ENCODE measurements at regions not wholly inside any gene's neighbourhood (a gene's known extent, or its start where the extent isn't known, plus 50 kb on each side); places are given as distances from the start of the nearest gene placed in this dataset.
"Not testable (repeated sequence)": the region's sequence is repeated elsewhere in the genome, so short reads cannot be mapped to it uniquely, and the experiment has no call there.

DNA sequence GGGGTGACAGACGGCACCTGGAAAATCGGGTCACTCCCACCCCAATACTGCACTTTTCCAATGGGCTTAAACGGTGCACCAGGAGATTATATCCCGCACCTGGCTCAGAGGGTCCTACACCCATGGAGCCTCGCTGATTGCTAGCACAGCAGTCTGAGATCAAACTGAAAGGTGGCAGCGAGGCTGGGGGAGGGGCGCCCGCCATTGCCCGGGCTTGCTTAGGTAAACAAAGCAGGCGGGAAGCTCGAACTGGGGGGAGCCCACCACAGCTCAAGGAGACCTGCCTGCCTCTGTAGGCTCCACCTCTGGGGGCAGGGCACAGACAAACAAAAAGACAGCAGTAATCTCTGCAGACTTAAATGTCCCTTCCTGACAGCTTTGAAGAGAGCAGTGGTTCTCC is 208.1 kb downstream of the SLC38A4 start:
- not testable (repeated sequence) for DNase-seq

DNA sequence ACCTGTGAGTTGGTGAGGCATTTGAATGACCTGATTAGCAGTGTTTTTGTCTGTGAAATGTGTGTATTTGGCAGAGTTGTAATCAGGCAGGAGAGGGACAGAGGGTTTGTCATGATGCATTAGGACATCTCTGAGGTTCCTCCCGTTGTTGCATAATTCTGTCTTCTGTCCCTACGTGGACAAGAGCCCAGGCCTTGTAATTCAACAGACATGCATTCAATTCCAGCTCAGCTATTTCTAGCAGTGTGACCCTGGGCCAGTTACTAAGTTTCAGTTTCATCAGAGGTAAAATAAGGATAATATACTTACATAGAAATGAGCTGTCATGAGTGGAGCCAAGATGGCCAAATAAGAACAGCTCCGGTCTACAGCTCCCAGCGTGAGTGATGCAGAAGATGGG is 208.6 kb downstream of the SLC38A4 start:
- no peak for DNase-seq

DNA sequence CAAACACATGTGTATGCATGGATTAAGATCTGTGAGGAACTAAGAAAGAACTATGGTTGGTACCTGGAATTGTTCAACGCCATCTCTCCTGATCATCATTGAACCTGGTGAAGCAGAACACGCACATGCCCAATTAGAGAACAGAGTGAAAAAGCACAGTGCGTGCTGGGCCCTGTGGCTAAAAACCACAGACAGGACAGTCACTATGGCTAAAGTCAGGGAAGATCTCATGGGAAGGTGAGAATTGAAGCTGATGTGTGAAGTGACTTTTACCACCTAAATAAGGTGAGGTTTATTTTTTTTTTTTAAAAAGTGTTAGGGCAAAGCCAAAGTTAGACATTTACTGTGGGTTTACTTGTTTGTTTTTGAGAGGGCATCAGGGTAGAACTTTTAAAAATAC is 215.0 kb downstream of the SLC38A4 start:
- DNase-seq = no peak

DNA sequence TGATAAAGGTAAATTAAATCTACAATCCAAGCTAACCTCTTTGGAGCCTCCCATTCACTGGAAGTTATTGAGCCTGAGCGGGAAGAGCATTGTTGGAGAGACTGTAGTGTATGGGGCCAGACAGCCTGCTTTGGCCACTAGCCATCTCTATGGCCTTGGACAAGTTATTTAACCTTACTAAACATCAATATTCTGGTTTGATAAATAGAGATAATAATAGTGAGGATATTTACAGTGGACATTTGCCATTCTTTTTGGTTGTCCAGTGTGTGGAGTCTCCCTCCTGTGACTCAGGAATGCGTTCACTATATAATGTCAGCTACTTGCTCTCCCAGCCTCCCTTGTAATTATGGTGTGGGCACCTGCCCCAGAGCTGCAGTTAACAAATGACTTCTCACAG is 216.1 kb downstream of the SLC38A4 start:
- DNase-seq = no peak

DNA sequence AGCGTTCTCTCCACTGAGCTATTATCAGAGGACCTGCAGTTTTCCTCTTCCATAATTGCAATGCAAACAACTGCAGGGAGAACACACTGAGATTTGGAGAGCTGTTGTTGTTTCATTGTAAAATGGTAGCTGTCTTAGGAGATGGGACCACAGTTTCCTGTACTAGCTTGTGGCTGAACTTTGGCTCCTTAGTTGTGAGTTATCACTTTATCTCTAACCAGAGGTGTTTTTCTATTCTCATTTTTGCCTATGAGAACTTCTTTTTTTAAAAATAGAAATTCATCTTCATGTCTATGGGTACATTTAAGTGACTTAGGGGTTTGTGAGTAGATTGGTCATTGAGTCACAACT is 216.5 kb downstream of the SLC38A4 start:
- DNase-seq = peak; percentile 10

DNA sequence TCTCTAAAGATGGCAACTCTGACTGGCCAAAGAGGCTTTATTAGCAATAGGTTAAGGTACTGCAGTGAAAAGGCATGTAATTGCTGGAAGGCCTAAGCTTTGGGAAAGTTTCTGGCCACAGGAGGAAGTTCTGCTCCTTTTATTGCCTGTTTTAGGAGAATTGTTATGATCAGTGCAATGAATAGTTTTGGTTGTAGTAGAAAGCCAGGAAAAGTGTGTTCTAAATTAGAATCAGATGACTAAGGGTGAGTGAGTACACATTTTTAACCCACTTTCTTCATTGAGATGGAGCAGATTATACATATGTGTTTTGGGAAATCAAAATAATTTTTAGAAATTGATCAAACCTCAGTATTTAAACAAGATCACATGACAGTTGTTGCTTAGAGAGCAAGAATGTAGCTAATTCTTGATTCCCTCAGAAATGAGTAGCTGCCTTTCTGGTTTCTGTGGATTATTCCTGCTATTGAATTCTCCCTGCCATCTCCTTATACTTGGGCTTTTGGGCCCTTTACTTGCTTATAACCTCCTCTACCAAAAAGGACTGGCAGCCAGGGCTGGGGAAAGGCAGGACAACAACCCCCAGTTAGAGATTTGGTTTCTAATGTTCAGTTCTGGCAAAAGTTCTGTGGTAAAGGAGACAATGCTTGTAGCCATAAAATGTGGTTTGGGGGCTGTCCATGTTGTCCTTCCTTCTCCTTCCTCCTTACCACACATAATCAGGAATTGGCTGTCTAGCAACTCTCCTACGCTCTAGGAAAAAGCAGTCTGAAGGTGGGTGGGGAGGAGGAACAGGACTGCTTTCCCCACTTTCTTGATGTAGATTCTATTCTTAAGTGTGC is 217.1 kb downstream of the SLC38A4 start:
- DNase-seq = no peak

DNA sequence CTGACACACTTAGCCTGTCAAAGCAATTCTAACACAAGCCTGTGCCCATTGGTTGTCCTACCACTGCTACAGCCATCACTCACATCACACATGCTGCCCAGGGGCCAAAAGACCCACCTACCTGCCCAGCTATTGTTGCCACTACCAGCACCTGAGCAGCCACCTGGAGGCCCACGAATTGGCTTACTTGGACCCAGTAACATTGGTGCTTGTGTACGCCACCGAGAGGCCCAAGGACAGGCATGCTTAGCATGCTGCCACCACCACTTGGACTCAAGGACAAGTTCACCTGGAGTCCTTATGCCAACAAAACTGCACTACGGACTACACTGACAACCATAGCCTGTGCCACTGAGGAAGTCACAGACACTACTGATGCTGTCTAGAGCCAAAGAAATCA is 221.1 kb downstream of the SLC38A4 start:
- DNase-seq = no peak

DNA sequence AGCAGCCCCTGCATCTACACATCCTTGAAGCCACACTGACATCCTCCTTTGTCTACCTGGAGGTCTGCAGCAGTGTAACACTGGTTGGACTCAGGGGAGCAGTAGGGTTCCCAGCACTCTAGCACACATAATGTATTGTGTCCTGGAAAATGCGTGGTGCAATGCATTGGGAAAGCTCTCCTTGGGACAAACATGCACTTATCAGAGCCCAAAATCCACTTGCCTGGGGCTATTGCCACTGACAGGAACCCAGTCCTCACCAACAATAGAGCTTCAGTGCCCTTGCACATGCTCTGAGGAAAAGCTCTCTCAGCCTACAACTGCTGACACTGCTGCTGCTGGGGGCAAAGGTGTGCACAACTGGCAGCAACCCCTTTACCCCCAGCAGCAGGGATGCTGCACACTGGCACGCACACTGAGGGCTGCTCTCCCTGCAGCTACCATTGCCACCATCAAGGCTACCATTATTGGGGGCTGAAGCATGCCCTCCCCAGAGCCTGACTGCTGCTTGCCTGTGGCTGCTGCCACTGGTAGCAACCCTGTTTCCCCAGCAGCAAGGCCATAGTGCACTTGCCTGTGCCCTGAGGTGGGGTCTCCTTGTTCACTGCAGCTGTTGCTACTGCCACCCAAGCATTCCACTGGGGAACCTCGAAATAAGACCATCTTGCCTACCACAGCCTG is 221.9 kb downstream of the SLC38A4 start:
- DNase-seq = no peak

DNA sequence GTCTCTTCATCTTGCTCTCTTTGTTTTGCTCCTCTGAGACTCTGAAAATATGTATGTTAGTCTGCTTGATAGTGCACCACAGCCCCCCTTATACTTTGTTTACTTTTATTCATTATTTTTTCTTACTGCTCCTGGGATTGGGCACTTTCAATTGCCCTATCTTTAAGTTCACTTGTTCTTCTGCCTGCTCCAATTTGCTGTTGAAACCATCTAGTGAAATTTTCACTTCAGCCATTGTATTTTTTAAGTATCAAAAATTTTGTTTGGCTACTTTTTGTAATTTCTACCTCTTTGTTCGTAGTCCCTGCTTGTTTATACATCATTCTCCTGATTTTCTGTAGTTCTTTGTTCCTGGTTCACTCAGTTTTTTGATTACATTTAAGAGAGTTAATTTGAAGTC is 223.3 kb downstream of the SLC38A4 start:
- no peak for DNase-seq

DNA sequence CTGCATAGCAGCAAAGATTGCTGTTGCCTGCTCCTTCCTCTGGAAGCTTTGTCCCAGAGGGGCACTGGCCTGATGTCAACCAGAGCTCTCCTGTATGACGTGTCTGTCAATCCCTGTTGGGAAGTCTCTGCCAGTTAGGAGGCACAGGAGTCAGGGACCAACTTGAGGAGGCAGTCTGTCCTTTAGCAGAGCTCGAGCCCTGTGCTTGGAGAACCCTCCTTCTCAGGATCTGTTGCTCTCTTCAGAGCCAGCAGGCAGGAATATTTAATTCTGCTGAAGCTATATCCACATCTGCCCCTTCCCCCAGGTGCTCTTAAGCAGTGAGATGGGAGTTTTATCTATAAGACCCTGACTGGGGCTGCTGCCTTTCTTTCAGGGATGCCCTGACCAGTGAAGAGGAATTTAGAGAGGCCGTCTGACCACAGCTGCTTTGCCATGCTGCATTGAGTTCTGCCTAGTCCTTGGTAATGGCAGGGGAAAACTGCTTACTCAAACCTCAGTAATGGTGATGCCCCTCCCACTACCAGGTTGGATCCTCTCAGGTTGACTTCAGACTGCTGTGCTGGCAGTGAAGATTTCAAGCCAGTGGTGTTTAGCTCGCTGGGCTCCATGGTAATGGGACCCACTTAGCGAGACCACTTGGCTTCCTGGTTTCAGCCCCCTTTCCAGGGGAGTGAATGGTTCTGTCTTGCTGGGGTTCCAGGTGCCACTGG is 218.6 kb upstream of the SLC38A2 start:
- DNase-seq = no peak

DNA sequence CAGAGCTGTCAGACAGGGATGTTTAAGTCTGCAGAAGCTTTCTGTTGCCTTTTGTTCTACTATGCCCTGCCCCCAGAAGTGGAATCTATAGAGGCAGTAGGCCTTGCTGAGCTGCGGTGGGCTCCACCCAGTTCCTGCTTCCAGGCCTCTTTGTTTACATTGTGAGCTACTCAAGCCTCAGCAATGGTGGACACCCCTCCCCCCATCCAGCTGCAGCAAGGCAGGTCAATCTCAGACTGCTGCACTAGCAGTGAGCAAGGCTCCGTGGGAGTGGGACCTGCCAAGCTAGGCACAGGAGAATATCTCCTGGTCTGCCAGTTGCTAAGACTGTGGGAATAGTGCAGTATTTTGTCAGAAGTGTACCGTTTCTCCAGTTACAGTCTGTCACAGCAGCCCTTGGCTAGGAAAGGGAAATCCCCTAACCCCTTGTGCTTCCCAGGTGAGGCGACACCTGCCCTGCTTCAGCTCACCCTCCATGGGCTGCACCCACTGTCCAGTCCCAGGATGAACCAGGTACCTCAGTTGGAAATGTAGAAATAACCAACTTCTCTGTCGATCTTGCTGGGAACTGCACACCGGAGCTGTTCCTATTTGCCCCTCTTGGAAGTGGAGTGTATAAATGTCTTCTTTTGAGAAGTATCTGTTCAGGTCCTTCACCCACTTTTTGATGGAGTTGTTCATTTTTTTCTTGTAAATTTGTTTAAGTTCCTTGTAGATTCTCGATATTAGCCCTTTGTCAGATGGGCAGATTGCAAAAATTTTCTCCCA is 213.5 kb upstream of the SLC38A2 start:
- no peak for DNase-seq

DNA sequence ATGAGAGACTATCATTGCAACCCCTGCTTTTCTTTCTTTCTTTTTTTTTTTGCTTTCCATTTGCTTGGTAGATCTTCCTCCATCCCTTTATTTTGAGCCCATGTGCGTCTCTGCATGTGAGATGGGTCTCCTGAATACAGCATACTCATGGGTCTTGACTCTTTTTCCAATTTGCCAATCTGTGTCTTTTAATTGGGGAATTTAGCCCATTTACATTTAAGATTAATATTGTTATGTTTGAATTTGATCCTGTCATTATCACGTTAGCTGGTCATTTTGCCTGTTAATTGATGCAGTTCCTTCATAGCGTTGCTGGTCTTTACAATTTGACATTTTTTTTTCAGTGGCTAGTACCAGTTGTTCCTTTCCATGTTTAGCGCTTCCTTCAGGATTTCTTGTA is 211.5 kb upstream of the SLC38A2 start:
- DNase-seq = not testable (repeated sequence)

DNA sequence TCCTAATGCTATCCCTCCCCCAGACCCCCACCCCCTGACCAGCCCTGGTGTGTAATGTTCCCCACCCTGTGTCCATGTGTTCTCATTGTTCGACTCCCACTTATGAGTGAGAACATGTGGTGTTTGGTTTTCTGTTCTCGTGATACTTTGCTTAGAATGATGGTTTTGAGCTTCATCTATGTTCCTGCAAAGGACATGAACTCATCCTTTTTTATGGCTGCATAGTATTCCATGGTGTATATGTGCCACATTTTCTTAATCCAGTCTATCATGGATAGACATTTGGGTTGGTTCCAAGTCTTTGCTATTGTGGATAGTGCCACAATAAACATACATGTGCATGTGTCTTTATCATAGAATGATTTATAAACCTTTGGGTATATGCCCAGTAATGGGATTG is 209.4 kb upstream of the SLC38A2 start:
- not testable (repeated sequence) for DNase-seq

DNA sequence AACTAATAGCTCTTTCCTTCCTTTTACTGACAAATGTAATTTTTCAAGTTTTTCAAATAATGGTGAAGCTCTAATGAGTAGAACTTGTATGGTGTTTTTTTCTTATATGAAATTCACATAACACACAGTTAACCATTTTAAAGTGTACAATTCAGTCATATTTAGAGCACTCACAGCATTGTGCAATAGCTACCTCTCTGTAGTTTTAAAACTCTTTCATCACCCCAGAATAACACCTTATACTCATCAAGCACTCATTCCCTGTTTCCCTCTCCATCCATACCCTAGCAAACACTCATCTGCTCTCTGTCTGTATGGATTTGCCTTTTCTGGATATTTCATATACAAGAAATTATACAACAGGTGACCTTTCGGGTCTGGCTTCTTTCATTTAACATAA is 207.9 kb upstream of the SLC38A2 start:
- no peak for DNase-seq

DNA sequence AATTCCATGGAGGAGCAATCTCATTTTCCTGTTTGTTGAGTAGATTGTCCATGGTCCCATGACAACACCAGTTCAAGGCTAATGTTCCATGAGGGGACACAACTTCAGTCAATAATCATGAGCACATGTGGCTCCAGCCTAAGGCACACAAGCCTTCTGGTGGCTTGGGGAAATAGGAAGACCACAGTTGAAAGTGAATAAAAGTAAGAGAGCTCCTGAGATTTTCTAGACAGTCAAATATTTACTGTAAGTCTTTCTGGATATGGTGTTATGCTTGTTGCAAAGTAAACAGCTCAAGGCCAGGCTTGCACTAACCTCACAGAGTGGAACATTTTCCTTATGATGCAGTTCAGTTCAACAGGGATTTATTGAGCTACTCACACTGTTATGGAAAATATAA is 206.9 kb upstream of the SLC38A2 start:
- DNase-seq = no peak

DNA sequence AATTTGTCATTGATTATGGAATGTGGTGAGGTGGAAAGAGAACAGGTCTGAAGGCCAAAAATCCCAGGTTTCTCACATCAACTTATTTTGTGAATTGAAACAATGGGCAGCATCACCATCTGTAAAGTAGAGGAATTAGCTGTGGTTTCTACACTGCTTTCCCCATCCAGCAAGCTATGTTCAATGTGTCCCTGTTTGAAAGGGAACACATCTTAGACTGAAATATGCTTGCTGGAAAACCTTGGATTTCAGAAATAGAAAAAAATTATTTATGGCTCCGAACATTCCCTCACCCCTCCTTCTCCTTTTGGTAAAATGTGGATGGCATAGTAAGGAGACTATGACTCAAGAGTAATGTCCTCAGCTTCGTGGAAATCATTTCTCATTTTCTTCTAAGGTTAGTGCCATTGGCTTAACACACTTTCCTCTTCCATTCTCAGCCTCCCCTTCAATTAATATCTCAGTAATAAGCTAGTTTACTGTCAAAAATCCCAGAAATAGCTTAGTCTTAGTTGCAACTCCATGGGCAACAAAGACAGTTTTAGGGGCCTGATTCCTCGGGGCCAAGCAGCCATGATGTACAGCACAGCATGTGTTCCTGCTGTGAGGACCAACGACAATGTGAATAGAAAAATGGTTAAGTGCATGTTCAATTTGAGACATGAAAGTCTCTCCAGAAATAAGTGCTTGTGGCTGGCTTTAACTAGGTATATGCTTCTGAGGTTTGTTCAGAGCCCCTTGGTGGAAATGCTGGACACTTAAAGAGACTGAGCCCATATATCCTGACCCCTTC is 205.8 kb upstream of the SLC38A2 start:
- DNase-seq = no peak

DNA sequence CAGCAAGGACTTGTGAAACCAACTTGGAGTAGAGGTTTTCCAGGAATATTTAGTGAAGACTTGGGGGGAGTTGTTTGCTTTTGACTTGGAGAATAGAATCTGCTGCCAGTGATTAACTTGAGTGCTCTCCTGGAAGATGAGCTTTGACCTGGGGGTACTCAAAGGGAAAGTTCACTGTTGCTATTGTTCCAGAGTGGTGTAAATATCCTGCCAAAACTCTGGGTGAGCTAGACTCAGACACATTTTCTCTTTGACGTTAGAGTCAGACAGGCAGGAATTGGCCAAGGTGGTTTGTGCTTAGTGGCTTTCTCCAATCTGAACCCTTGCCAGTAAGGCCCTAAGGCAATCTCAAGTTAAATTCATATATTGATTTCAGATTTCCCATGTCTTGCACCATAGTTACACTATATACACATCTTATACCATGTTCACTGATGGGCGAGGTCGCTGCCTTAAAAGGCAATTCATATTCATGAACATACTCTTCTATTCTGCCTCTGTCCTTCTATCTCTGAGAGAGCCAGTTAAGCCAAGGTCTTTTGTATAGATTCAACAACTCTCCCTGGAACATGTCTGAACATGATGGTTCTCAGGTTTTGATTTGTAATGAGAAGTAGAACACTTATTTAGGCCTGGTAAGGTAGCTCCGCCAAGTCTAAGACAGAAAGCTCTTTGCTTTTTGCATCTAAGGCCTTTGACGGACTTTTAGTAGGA is 204.6 kb upstream of the SLC38A2 start:
- DNase-seq = no peak

DNA sequence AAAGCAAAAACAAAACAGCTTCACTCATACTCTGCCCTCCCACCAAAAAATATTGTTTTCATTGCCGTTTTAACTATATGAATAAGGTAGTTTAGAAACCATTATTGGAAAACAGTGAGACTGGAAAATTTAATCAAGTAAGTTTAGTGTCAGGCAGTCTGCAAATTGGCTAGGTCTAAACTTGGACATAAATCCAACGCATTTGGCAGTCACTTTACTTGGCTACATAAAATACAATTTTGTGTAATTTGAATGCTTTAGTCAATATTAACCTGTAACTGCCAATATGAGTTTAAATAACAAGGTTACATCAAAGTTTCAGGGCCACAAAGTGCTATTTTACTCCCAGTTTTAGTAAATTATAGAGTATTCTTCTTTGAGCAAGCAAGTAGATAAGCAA is 202.3 kb upstream of the SLC38A2 start:
- DNase-seq = no peak

DNA sequence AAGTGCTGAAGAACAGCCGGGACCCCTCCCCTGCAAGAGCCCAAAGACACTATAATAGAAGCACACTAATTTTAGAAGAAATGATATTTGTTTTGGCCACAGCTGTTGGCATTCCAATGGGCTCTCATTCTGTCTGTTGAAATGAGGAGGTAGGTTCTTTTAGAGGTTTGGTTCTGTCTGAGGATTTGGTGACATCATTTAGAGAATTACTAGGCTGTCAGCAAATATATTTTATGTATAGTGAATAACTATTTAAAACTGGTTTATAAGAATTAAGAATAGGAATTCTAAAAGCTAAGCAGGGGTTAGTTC is 200.7 kb upstream of the SLC38A2 start:
- no peak for DNase-seq

DNA sequence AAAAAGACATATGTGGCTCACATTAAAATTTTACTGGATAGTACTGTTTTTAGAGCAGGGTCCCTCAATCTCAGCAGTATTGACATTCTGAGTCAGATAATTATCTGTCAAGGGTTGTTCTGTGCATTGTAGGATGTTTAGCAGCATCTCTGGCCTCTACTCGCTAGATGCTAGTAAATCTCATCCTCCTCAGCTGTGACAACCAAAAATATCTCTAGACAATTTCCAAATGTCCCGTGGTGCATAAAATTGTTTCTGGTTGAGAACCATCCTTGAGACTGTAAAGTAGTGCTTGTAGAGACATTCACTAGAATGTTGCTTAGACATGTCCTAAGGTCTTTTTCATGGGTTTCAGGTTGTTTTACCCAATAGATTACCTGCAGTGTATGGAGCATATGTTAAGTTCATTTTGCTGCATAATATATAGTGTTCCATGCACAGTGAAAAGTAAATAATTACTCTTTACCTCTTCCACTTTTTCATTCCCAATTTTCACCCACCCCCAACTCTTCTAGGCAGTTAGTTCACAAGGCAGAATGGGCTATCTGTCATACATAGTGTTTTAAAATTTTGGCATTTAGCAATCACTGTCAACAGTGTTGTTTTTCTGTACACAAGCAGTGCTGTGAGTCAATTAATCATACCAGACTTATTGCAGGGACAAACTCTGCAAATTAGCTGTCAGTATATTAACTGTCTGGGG is 200.2 kb upstream of the SLC38A2 start:
- DNase-seq = no peak

DNA sequence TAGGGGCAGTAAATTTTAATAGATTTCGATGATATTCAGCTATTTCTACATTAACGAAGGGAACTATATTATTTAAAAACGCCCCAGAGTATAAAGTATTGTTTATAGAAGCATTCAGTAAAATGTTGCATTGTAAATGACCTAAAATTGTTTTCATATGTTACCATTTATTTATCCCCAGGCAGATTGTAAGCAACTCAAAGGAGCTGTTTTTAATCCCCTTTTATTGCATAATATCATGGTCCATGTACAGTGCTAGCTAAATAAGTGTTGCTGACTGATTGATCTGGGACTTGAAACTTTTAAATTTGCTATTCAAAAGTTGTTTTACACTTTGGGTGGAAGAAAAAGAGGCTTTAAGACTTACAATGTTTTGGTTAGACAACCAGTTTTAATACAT is 199.0 kb upstream of the SLC38A2 start:
- DNase-seq = no peak
